HEK293T (cell line): ENCODE measurements at regions not wholly inside any gene's neighbourhood (a gene's known extent, or its start where the extent isn't known, plus 50 kb on each side); places are given as distances from the start of the nearest gene placed in this dataset.

Source experiments
- BHLHE40 ChIP-seq: fragments of 450-650 bp; IDR thresholded peaks from 2 replicates; pipeline ENCODE4 v1.6.1; 2016; ENCODE audit warnings: mild to moderate bottlenecking, moderate library complexity, borderline replicate concordance
- ELF4 ChIP-seq: fragments of 450-650 bp; IDR thresholded peaks from 2 replicates; pipeline ENCODE4 v1.6.1; 2017; ENCODE audit warnings: antibody characterized with exemption
- FOXA1 ChIP-seq: fragments of 450-650 bp; IDR thresholded peaks from 2 replicates; pipeline ENCODE4 v1.6.1; 2016; ENCODE audit warnings: mild to moderate bottlenecking
- HDGF ChIP-seq: fragments of 450-650 bp; IDR thresholded peaks from 2 replicates; pipeline ENCODE4 v1.6.1; 2017; ENCODE audit warnings: antibody characterized with exemption, borderline replicate concordance
- SP1 ChIP-seq: fragments of 450-650 bp; IDR thresholded peaks from 2 replicates; pipeline ENCODE4 v1.6.1; 2017
- TARDBP ChIP-seq: fragments of 450-650 bp; IDR thresholded peaks from 2 replicates; pipeline ENCODE4 v1.6.1; 2016

DNA sequence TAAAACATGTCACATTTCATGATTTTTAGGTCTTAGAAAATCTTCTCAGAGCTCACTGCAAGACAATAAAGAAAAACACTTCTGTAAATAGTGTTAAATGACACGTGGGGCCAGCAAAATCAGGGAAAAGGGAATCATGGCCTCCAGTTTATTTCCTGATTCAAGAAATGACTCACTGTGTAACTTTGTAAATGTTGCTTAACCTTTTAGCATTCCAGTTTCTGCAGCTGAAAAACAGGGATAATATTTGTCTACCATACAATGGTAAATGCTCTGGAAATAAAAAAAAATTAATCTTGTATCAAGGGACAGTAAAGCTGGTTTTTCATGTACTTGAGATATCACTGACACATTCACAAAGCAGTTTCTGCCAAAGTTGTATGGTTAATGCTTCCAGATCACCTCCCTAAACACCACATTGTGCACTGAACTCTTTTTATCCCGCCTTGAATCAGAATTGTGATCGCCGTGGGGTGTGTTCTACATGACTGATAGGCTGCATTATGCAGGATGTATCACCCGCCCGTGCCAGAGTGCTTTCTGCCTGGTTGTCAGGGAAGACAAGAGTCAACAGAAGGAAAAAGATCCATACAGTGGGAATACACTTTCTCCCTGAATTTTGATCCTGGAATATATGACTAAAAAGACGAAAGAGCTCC lies 238.8 kb downstream of the IKZF2 start:
- TF ChIP-seq ELF4 (no peak), TARDBP (no peak), BHLHE40 (no peak), FOXA1 (no peak), HDGF (no peak), SP1 (no peak)
